OCI-LY3 (cell line): ENCODE measurements at regions not wholly inside any gene's neighbourhood (a gene's known extent, or its start where the extent isn't known, plus 50 kb on each side); places are given as distances from the start of the nearest gene placed in this dataset.

ENCODE experiments used
- EZH2phosphoT487 ChIP-seq: fragments of 200-600 bp; shearing (Covaris generic); IDR thresholded peaks from 2 replicates; pipeline ENCODE4 v1.6.1; 2018; ENCODE audit warnings: antibody characterized with exemption, mixed run types, low read depth
- TF ChIP-seq, protein P1 (sequence below): fragments of 200-600, 300-600 bp; sonication (generic); IDR thresholded peaks from 2 replicates; pipeline ENCODE4 v1.5.1; 2014; ENCODE audit warnings: antibody characterized with exemption, low read length, low read depth

DNA sequence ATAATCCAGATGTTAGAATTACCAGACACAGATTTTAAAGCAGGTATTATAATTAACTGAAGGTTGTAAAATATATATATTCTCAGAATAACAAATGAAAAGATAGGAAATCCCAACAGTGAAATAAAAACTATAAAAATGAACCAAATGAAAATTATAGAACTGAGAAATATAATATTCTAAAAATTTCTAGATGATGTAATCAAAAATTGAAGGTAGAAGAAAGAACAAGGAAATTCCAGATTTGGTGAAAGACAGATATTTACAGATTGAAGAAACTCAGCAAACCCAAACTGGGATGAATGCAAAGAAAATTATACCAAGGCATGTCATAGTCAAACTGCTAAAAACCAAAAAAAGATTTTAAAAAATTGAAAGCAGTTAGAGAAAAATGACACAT, 729.4 kb downstream of the MATN1 start:
- TF ChIP-seq, protein P1, sequence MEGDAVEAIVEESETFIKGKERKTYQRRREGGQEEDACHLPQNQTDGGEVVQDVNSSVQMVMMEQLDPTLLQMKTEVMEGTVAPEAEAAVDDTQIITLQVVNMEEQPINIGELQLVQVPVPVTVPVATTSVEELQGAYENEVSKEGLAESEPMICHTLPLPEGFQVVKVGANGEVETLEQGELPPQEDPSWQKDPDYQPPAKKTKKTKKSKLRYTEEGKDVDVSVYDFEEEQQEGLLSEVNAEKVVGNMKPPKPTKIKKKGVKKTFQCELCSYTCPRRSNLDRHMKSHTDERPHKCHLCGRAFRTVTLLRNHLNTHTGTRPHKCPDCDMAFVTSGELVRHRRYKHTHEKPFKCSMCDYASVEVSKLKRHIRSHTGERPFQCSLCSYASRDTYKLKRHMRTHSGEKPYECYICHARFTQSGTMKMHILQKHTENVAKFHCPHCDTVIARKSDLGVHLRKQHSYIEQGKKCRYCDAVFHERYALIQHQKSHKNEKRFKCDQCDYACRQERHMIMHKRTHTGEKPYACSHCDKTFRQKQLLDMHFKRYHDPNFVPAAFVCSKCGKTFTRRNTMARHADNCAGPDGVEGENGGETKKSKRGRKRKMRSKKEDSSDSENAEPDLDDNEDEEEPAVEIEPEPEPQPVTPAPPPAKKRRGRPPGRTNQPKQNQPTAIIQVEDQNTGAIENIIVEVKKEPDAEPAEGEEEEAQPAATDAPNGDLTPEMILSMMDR = no peak
- no peak for TF ChIP-seq EZH2phosphoT487
